Peyer's patch (tissue), 4 donors: ENCODE measurements at regions not wholly inside any gene's neighbourhood (a gene's known extent, or its start where the extent isn't known, plus 50 kb on each side); places are given as distances from the start of the nearest gene placed in this dataset.

Experiments
- CTCF ChIP-seq, 6 experiments: fragments of 450-650 bp in 4 of 6; fragments of 200-600 bp in 2 of 6; sonication (generic) in 1 of 6; IDR thresholded peaks; one replicate each; pipeline ENCODE4 v1.5.1; 2017 to 2019; ENCODE audit warnings: antibody characterized with exemption in 6 of 6, mild to moderate bottlenecking in 3 of 6, moderate library complexity in 1 of 6
- POLR2A ChIP-seq, 2 donors: fragments of 450-650 bp; IDR thresholded peaks; one replicate each; pipeline ENCODE4 v1.5.1; 2017; ENCODE audit warnings: antibody characterized with exemption in 2 of 2, mild to moderate bottlenecking in 2 of 2, moderate library complexity in 2 of 2

GRCh38 chr5:99664972-99665371 lies 736.2 kb upstream of the CHD1 start:
- TF ChIP-seq CTCF (IDR thresholded peaks at IDR 0.05) (no peak), POLR2A (IDR thresholded peaks at IDR 0.05) (no peak)
